Esophagus muscularis mucosa (tissue), 4 donors: ENCODE measurements at regions not wholly inside any gene's neighbourhood (a gene's known extent, or its start where the extent isn't known, plus 50 kb on each side); places are given as distances from the start of the nearest gene placed in this dataset.

ENCODE experiments used
- DNase-seq: peaks from one replicate; pipeline ENCODE4 v3.0.0-alpha.2; 2017; ENCODE audit errors: extremely low spot score
- H3K27ac ChIP-seq, 4 donors: fragments of 200-600 bp; sonication (generic); replicated peaks in 1 of 4; 1 replicate in 3 of 4; 2 replicates in 1 of 4; pipeline ENCODE4 v1.5.1; 2016 to 2019; ENCODE audit warnings: mild to moderate bottlenecking in 1 of 4
- H3K27me3 ChIP-seq, 4 donors: fragments of 200-600 bp; sonication (generic); one replicate each; pipeline versions ENCODE4 v1.5.1 to v1.6.0; 2016 to 2019
- H3K36me3 ChIP-seq, 4 donors: fragments of 200-600 bp; sonication (generic); one replicate each; pipeline ENCODE4 v1.5.1; 2016 to 2019
- H3K4me1 ChIP-seq, 4 donors: fragments of 200-600 bp; sonication (generic); one replicate each; pipeline ENCODE4 v1.5.1; 2016 to 2019
- H3K4me3 ChIP-seq, 4 donors: fragments of 200-600 bp; sonication (generic); 1 replicate in 2 of 4; 2 replicates in 2 of 4; pipeline ENCODE4 v1.5.1; 2016 to 2019; ENCODE audit warnings: mild to moderate bottlenecking in 4 of 4, moderate library complexity in 1 of 4
- H3K9me3 ChIP-seq, 4 donors: fragments of 200-600 bp; sonication (generic); 1 replicate in 3 of 4; 2 replicates in 1 of 4; pipeline ENCODE4 v1.5.1; 2016 to 2019
- EP300 ChIP-seq: sonication (generic); formaldehyde crosslinking; IDR thresholded peaks from one replicate; pipeline ENCODE4 v1.6.1; 2017; ENCODE audit warnings: antibody characterized with exemption
- POLR2A ChIP-seq: fragments of 450-650 bp; IDR thresholded peaks from one replicate; pipeline ENCODE4 v1.6.1; 2017; ENCODE audit warnings: antibody characterized with exemption, moderate library complexity, mild to moderate bottlenecking, low read depth
- POLR2AphosphoS5 ChIP-seq, 2 donors: sonication (generic); formaldehyde crosslinking; IDR thresholded peaks; one replicate each; pipeline ENCODE4 v1.6.1; 2017; ENCODE audit warnings: antibody characterized with exemption in 2 of 2
- WGBS: methylation state at CpG from one replicate; pipeline ENCODE4 v1.1.5; 2018; 5-methylcytosine and 5-hydroxymethylcytosine counted together
- intact Hi-C: fragments of 100-400 bp; cut with DNase I; formaldehyde crosslinking; loops from one replicate; pipeline ENCODE4 v1.15.1; 2023
- TF ChIP-seq, protein P1 (sequence below), 3 experiments: fragments of 200-600 bp in 2 of 3; fragments of 450-650 bp in 1 of 3; sonication (generic) in 2 of 3; IDR thresholded peaks; one replicate each; pipeline ENCODE4 v1.5.1; 2017 to 2019; ENCODE audit warnings: antibody characterized with exemption in 3 of 3, mild to moderate bottlenecking in 2 of 3, moderate library complexity in 1 of 3

GRCh38 chr13:109293166-109293565, 493.2 kb downstream of the IRS2 start:
- WGBS: 97% methylated on average over 3 of the region's 3 CpGs
- intact Hi-C loops: no loop called here
- TF ChIP-seq POLR2AphosphoS5 (IDR thresholded peaks at IDR 0.05): no peak
- TF ChIP-seq, protein P1, sequence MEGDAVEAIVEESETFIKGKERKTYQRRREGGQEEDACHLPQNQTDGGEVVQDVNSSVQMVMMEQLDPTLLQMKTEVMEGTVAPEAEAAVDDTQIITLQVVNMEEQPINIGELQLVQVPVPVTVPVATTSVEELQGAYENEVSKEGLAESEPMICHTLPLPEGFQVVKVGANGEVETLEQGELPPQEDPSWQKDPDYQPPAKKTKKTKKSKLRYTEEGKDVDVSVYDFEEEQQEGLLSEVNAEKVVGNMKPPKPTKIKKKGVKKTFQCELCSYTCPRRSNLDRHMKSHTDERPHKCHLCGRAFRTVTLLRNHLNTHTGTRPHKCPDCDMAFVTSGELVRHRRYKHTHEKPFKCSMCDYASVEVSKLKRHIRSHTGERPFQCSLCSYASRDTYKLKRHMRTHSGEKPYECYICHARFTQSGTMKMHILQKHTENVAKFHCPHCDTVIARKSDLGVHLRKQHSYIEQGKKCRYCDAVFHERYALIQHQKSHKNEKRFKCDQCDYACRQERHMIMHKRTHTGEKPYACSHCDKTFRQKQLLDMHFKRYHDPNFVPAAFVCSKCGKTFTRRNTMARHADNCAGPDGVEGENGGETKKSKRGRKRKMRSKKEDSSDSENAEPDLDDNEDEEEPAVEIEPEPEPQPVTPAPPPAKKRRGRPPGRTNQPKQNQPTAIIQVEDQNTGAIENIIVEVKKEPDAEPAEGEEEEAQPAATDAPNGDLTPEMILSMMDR (IDR thresholded peaks at IDR 0.05): no peak
- no peak for TF ChIP-seq EP300
- TF ChIP-seq POLR2A: no peak

DNA sequence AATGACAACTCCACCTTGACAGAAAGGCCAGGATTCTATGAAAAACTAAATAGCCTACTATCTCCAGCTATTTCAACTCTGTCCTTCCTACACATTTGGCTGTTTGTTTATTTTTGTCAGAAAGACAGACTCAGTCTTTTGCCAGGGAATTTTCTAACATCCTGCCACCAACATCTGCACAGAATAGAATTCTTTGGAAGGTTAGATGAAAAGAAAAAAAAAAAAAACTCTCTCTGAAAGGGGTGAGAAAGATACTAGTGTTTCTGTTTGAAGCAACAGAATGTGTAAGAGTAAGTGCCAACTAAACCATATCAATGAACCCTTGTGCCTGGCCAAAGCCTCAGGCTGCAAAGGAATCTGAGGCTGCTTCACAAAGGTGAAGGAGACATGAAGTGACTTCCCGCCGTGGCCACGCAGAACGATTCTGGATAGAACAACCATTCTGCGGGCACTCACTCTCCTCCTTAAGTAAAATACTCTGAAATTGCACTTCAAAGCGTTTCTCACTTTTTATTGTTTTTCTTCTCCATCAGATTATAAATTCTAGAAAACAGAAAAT, 498.2 kb downstream of the IRS2 start:
- Histone ChIP-seq H3K4me1 (peaks cover 0 to 9% (median 2%) of the 10 kb centered on the region in 4 donors), H3K4me3 (no peak overlapping the region), H3K36me3 (no peaks in the 10 kb centered on the region), H3K9me3 (no peaks in the 10 kb centered on the region), H3K27ac (no peak overlapping the region), H3K27me3 (no peaks in the 10 kb centered on the region)
- WGBS: 84% methylated on average over 6 of the region's 6 CpGs
- no peak for DNase-seq
- TF ChIP-seq POLR2A: no peak
- TF ChIP-seq, protein P1 (IDR thresholded peaks at IDR 0.05): no peak
- TF ChIP-seq POLR2AphosphoS5 (IDR thresholded peaks at IDR 0.05): no peak
- TF ChIP-seq EP300: no peak
- intact Hi-C loops: no loop called here

More at GRCh38 chr13:109293166-109293565, 493.2 kb downstream of the IRS2 start:
- H3K9me3 ChIP-seq: no peaks in the 10 kb centered on the region
- no peak overlapping the region for H3K27ac ChIP-seq
- no peaks in the 10 kb centered on the region for H3K36me3 ChIP-seq
- H3K4me1 ChIP-seq: peaks cover 0 to 3% (median 0%) of the 10 kb centered on the region in 4 donors
- no peak overlapping the region for H3K4me3 ChIP-seq
- no peak for DNase-seq
- no peaks in the 10 kb centered on the region for H3K27me3 ChIP-seq

DNA sequence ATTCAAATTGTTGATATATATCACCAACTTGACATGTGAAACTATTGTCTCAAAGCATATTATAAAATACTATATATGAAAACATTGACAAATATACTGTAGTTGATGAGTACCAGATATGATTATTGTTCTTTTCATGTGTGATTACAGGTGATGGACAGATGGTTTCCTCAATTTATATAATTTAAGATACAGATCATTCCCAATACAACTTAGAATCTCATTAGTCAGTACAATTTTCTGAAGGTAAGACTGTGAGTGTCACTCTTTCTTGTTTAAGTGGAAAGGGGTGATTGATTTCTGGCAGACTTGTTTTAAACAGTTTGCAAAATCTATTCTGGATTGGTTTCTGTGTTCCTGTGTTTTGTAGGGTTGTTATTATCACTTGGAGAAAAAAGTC, 498.8 kb downstream of the IRS2 start:
- Histone ChIP-seq H3K27me3 (no peaks in the 10 kb centered on the region), H3K36me3 (no peaks in the 10 kb centered on the region), H3K27ac (no peak overlapping the region), H3K4me3 (no peak overlapping the region), H3K4me1 (peaks cover 0 to 9% (median 2%) of the 10 kb centered on the region in 4 donors), H3K9me3 (no peaks in the 10 kb centered on the region)
- intact Hi-C loops: no loop called here
- no peak for TF ChIP-seq EP300
- TF ChIP-seq POLR2A: no peak
- no peak for TF ChIP-seq POLR2AphosphoS5 (IDR thresholded peaks at IDR 0.05)
- TF ChIP-seq, protein P1 (IDR thresholded peaks at IDR 0.05): no peak
- DNase-seq: no peak

- TF ChIP-seq EP300: no peak
- TF ChIP-seq POLR2A: no peak
- TF ChIP-seq, protein P1 (IDR thresholded peaks at IDR 0.05): no peak
- no peak for TF ChIP-seq POLR2AphosphoS5 (IDR thresholded peaks at IDR 0.05)
- Histone ChIP-seq H3K36me3 (no peaks in the 10 kb centered on the region), H3K9me3 (no peaks in the 10 kb centered on the region), H3K4me1 (peaks cover 0 to 14% (median 12%) of the 10 kb centered on the region in 4 donors), H3K4me3 (no peak overlapping the region), H3K27me3 (no peaks in the 10 kb centered on the region), H3K27ac (no peak overlapping the region)
- no peak for DNase-seq
- intact Hi-C loops: no loop called here
- 94% methylated on average over 2 of the region's 2 CpGs for WGBS
These were observed 500.8 kb downstream of the IRS2 start for GRCh38 chr13:109285586-109285985.
